ENCODE measurements at regions not wholly inside any gene's neighbourhood (a gene's known extent, or its start where the extent isn't known, plus 50 kb on each side); places are given as distances from the start of the nearest gene placed in this dataset.
"Not testable (repeated sequence)": the region's sequence is repeated elsewhere in the genome, so short reads cannot be mapped to it uniquely, and the experiment has no call there.

DNA sequence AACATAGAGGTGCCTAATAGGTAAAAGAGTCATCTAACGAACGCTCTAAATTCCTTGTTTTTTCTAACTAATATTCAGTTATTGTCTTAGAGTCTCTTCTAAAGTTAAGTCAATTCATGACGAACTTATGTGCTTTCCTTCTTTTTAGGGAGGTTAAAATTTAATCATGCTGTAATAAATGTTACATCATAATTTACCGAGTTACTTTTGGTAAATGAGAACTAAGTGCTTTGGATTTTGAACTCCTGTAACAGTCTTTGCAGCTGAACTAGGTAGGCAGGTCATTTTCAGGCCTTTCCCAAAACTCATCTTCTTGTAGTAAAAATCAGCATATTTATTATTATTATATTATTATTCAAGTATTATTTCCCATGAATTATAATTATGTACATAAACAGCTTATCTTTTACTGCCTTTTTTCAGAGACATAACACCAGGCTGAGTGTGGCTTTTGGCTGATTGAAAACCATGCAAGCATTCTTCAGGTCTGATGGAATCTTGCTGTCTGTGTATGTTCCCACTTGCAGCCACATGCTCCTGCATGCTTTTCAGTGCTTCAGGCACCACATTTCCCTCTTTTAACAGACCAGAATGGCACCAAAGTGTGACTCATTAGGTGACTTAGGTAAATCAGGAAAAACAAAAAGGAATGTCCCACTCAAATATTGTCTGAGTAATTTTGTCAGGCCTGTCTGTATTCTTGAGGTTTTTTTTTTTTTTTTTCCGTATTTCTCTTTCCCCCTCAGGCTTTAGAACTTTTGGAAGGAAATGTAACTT lies 81.0 kb upstream of the CD55 start:
- DNase-seq (no peak), ATAC-seq (ENCODE audit: poor library complexity) (no peak)
- intact Hi-C loops (cut with DNase I): no loop called here

- ATAC-seq (ENCODE audit: poor library complexity) (no peak), DNase-seq (no peak)
- intact Hi-C loops (cut with DNase I): no loop called here
Observed at GRCh38 chr1:207241164-207241934, 80.1 kb upstream of the CD55 start.

DNA sequence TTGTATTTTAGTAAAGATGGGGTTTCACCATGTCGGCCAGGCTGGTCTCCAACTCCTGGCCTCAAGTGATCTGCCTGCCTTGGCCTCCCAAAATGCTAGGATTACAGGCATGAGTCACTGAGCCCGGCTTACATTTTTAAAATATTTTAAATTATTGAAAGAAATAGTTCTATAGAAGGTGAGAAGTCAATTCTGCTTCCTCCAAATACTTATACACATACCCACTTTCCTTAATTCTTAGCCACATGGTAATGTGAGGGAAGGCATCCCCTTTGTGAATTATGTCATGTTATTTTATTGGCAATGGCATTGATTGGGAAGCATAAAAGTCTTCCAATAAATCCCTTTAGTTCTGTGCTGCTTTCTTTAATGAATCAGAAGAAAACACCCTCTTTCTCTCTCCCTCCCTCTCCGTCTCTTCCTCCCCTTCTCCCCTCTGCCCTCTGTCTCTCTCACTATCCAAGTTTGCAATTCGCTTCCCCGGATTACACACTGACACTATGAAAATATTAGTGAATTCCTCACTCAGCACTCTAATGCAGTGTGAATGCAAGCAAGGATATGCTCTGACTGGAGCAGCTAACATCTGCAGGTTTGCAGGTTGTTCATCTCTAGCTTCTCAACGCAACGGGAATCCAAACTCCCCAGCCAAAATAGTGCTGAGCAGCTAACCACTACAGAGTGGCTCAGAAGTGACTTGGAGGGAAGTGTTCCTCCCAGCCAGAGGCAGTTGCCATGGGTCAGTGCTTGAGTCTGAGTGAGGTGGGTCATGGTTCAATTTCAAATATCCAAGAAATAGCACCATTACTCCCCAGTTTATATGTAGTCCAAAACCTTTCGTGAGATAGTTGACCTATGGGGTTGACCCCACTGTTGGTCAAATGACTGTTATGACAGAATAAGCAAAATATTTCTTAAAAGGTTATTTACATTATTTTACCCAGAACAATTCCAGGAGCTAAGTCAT lies 77.8 kb upstream of the CD55 start:
- no peak for DNase-seq
- ATAC-seq (ENCODE audit: poor library complexity): no peak
- intact Hi-C loops (cut with DNase I): no loop called here

DNA sequence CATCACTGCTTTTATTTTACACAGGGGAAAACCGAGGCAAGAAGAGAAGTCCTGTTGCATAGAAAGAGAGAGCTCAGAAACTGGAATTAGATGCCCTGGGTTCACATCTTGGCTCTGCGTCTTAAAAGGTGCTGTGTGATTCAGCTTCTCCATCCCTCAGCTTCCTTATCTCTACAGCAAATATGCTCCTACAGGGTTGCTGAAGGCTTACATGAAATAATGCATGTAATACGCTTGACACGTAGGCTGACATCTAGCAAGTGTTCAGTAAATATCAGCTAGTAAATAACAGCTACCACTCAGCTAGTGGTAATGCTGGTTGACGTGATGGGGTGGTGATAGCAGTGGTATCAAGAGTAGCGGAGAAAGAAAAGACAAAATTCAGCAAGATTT lies 77.1 kb upstream of the CD55 start:
- DNase-seq: no peak
- no peak for ATAC-seq (ENCODE audit: poor library complexity)
- intact Hi-C loops (cut with DNase I): no loop called here

GRCh38 chr1:207245124-207245523 lies 76.4 kb upstream of the CD55 start:
- DNase-seq (no peak), ATAC-seq (ENCODE audit: poor library complexity) (no peak)
- intact Hi-C loops (cut with DNase I): no loop called here

GRCh38 chr1:207248544-207249198 lies 72.8 kb upstream of the CD55 start:
- no peak for ATAC-seq (ENCODE audit: poor library complexity)
- DNase-seq: no peak
- intact Hi-C loops (cut with DNase I): no loop called here

- intact Hi-C loops (cut with DNase I): no loop called here
- ATAC-seq (ENCODE audit: poor library complexity) (no peak), DNase-seq (no peak)
Observed at GRCh38 chr1:207250431-207250830, 71.0 kb upstream of the CD55 start.

DNA sequence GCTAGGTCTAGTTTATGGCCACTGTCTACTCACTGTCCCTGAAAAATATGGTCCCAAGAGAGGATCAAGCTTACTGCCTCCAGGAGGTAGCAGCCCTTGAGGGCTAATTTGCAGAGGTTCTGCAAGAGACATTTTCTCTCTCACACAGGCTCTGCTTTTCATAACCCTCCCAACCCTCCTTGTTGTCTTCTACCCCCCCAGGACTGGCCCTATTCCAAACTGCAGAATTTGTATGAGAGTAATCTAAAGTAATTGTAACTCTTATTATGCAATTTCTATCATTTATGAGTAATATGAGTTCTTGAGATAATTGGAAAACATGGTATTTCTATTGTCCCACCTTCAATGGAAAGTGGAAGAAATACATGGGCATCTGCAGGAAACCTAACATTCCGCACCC lies 70.4 kb upstream of the CD55 start:
- intact Hi-C loops (cut with DNase I): no loop called here
- ATAC-seq (ENCODE audit: poor library complexity): no peak

GRCh38 chr1:207256869-207257268 lies 64.6 kb upstream of the CD55 start:
- intact Hi-C loops (cut with DNase I): no loop called here
- ATAC-seq (ENCODE audit: poor library complexity) (no peak), DNase-seq (no peak)

More for the DNA sequence above, 70.4 kb upstream of the CD55 start:
- DNase-seq: no peak

DNA sequence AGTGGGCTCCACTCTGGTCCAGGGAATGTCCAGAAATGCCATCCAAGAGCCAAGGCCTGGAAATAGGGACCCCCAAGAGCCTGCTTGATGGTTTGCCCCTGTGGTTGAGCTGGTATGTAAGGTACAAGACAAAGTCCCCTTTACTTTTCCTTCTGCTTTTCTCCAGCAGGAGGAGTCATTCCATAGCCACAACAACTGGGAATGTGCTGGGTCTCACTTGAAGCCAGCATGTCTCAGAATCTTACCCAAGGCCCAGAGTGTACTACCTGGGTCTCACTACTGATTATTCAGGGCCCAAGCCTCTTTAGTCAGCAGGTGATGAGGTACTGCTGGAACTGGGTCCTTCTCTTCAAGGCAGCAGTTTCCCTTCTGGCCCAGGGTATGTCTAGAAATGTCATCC lies 62.1 kb upstream of the CD55 start:
- no peak for ATAC-seq (ENCODE audit: poor library complexity)
- no peak for DNase-seq
- intact Hi-C loops (cut with DNase I): no loop called here

GRCh38 chr1:207261971-207262370 lies 59.5 kb upstream of the CD55 start:
- DNase-seq (no peak), ATAC-seq (ENCODE audit: poor library complexity) (no peak)
- intact Hi-C loops (cut with DNase I): no loop called here

DNA sequence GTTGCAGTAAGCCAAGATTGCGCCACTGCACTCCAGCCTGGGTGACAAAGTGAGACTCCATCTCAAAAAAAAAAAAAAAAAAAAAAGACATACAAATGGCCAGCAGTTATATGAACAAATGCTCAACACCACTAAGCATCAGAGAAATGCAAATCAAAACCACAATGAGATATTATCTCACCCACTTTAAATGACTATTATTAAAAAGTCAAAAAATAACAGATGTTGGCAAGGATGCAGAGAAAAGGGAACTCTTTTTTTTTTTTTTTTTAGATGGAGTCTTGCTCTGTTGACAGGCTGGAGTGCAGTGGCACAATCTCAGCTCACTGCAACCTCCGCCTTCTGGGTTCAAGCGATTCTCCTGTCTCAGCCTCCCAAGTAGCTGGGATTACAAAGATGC lies 58.6 kb upstream of the CD55 start:
- DNase-seq; intact Hi-C loops (cut with DNase I); ATAC-seq (ENCODE audit: poor library complexity): not testable (repeated sequence)

DNA sequence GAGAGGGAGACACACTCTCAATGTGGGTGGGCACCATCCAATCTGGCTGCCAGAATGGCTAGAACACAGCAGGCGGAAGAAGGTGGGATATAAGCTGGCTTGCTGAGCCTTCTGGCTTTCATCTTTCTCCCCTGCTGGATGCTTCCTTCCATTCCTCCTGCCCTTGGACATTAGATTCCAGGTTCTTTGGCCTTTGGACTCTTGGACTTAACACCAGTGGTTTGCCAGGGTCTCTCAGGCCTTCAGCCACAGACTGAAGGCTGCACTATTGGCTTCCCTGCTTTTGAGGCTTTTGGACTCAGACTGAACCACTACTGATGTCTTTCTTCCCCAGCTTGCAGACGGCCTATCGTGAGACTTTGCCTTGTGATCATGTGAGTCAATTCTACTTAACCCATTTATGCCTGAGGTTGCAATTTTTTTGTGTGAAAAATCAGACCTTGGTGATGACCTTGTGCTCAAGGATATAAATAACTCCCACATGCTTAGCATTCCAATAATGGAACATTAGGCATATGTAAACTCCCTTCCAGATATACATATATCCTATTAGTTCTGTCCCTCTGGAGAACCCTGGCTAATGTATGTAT lies 56.7 kb upstream of the CD55 start:
- no peak for ATAC-seq (ENCODE audit: poor library complexity)
- intact Hi-C loops (cut with DNase I): no loop called here
- DNase-seq: no peak

DNA sequence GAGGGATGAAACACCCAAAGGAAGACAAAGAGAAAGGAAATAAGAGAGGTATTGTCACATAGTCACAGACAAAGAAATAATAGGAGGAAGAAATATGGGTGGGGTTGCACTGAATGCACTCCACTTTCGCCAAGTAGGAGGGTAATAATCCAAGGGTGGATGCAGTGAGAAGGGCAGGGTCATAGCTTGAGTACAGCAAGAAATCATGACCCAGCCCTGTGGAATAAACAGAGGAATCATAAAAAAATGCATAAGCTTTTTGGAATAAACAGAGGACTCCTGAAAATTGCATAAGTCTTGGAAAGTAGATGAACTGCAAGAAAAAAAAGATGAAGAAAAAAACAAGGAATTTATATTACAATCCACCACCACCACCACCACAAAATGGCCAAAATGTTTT lies 53.1 kb upstream of the CD55 start:
- ATAC-seq (ENCODE audit: poor library complexity) (no peak), DNase-seq (no peak)
- intact Hi-C loops (cut with DNase I): no loop called here

DNA sequence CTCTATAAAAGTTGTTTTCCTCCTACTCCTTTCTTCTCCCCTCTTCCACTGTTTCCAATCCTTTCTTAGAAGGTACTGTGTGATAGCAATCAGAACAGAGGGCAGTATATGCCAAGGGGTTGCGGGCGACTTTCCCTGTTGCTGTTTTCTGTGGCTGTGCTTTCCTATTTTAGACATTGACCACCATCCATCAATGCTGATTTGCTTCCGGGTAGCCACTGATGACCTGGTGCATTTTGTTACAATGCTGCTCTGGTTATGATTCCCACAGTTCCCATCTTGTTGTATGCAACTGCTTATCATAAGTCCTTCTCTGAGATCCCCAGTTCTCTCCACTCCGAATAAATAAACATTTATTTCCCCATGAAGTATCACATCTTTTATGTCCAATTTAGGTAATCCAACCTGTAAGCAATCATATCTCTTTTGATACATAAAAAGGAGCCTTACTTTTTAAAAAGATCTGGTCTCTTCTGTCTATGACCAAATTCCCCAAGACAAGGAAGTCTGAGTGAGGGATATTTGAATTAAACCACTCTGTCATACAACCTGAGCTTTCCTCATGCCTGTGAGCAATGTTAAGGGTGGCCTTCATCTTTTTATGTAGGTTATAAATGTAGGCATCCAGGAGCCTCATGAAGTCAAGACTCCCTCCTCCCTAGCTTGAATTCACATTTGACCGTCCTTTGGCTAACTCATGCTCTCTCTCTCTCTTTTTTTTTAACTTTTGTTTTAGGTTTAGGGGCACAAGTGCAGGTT lies 52.5 kb upstream of the CD55 start:
- intact Hi-C loops (cut with DNase I): no loop called here
- DNase-seq (no peak), ATAC-seq (ENCODE audit: poor library complexity) (no peak)
